ENCODE measurements at regions not wholly inside any gene's neighbourhood (a gene's known extent, or its start where the extent isn't known, plus 50 kb on each side); places are given as distances from the start of the nearest gene placed in this dataset.
"Not testable (repeated sequence)": the region's sequence is repeated elsewhere in the genome, so short reads cannot be mapped to it uniquely, and the experiment has no call there.

- TF ChIP-seq CTCF (IDR thresholded peaks at IDR 0.05); EZH2 (IDR thresholded peaks at IDR 0.05; ENCODE audit: borderline replicate concordance, insufficient read depth, low read depth, low read length, poor library complexity, severe bottlenecking): not testable (repeated sequence)
Measured at GRCh38 chr2:209145220-209145691, 278.6 kb upstream of the MAP2 start.
